ENCODE measurements at regions not wholly inside any gene's neighbourhood (a gene's known extent, or its start where the extent isn't known, plus 50 kb on each side); places are given as distances from the start of the nearest gene placed in this dataset.
A peak's percentile ranks its signal among the peaks of the same experiment; 100 is the strongest.

DNA sequence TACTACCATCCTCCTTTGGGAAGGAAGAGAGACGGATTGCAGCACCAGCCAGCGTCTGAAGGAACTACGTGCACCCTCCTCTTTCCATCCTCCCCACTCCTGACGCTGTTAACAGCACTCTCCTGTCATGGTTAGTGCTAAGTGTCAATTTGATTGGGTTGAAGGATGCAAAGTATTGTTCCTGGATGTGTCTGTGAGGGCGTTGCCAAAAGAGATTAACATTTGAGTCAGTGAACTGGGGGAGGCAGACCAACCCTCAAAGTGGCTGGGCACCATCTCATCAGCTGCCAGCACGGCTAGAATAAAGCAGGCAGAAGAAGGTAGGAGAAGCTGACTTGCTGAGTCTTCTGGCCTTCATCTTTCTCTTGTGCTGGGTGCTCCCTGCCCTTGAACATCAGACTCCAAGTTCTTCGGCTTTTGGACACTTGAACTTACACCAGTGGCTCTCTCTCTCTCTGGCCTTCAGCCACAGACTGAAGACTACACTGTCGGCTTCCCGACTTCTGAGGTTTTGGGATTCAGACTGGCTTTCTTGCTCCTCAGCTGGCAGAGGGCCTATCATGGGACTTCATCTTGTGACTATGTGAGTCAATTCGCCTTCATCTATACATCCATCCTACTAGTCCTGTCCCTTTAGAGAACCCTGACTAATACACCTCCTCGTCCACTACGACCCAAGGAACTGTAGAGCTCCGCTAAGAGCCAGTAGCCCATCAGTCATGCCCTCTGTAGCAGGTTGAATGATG is 128.2 kb upstream of the HES1 start:
- Mint-ChIP-seq H3K27ac (no peak overlapping the region), H3K4me3 (no peak overlapping the region), H3K27me3 (peaks cover 22% of the 10 kb centered on the region), H3K9me3 (no peaks in the 10 kb centered on the region), H3K4me1 (peaks cover 13% of the 10 kb centered on the region), H3K36me3 (ENCODE audit: low read depth) (no peaks in the 10 kb centered on the region)
- DNase-seq (no peak), ATAC-seq (no peak)

DNA sequence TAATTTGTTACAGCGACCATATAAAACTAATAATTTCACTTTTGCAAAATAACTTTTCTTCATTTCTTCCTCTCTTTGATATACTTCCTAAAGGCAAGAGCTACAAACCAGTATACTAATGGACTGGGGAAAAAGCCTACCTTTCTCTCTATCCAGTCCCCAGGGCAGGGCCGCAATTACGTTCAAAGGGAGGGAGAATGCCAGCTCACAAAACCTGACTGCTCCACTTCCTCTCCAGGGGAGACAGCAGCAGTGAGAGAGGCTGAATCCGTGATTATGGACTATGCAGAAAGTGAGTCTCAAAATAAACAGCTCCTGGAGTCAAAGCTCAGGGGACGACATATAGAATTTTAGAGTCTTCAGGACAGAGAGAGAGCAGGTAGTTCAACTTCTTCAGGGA is 126.9 kb upstream of the HES1 start:
- H3K4me1 Mint-ChIP-seq = peaks cover 5% of the 10 kb centered on the region
- DNase-seq = no peak
- ATAC-seq = no peak
- no peaks in the 10 kb centered on the region for H3K36me3 Mint-ChIP-seq (ENCODE audit: low read depth)
- H3K27me3 Mint-ChIP-seq = peaks cover 17% of the 10 kb centered on the region
- no peak overlapping the region for H3K4me3 Mint-ChIP-seq
- H3K9me3 Mint-ChIP-seq = no peaks in the 10 kb centered on the region
- no peak overlapping the region for H3K27ac Mint-ChIP-seq

DNA sequence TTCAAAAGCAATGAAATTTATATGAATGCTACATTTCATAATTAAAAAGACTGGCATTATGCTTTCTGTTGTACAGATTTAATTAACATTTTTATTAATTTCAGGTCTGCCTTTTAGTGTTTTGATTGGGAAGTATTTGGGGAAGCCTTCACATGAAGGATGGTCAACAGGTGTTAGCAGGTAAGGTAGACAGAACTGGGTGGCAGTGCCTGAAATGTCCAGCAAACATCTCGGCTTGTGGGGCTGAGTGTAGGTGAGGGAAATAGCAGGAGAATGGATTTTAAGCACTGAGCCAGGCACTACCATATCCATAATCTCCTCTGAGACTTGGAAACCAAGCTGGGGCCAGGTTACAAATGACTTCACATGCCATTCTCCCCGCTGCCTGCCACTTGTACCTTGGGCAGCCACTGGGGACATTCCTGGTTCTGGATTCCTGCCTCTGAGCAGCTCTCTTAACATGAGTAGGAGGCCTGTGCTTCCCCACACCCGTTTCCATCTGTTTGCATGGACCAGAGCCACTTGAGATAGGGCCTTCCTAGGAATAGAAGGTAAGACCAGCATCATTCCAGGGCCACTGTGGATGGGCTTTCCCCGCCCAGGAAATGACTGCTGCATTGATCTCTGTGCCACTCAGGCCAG is 125.9 kb upstream of the HES1 start:
- no peak overlapping the region for H3K4me3 Mint-ChIP-seq
- no peak for ATAC-seq
- H3K36me3 Mint-ChIP-seq (ENCODE audit: low read depth) = no peaks in the 10 kb centered on the region
- no peaks in the 10 kb centered on the region for H3K9me3 Mint-ChIP-seq
- no peak for DNase-seq
- H3K27ac Mint-ChIP-seq = no peak overlapping the region
- peaks cover 11% of the 10 kb centered on the region for H3K27me3 Mint-ChIP-seq
- peaks cover 4% of the 10 kb centered on the region for H3K4me1 Mint-ChIP-seq

DNA sequence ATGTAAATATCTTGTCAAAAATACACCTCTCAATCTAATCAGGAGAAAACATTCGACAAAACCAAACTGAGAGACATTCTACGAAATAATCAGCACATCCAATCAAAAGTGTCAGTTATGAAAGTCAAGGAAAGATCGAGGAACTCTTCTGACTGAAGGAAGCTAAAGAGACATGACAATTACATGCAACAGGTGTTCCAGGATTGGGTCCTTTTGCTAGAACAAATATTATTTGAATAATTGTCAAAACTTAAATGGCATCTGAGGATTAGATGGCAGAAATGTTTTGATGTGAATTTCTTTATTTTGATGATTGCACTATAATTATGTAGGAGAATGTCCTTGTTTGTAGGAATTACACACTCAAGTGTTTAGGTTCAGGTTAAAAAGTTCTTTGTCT is 124.1 kb upstream of the HES1 start:
- Mint-ChIP-seq H3K27me3 (peaks cover 9% of the 10 kb centered on the region), H3K36me3 (ENCODE audit: low read depth) (no peaks in the 10 kb centered on the region), H3K27ac (no peak overlapping the region), H3K4me1 (no peaks in the 10 kb centered on the region), H3K9me3 (no peaks in the 10 kb centered on the region), H3K4me3 (no peak overlapping the region)
- ATAC-seq (no peak), DNase-seq (no peak)

DNA sequence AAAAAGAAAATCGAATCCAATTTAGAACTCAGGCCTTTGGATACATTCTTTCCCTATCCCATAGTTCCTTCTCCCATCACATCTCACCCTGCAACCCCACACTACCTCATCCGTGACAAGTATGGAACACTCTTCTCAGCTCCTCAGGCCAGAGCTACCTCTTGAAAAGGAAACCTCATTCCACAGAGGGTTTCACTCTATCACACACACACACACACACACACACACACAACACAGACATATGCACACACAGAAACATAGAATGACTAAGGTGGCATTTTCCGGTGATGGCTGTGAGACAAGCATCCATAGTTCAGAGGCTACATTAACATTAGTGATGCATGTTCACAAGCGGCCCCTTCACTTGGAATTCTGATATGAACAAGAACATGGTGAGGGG is 122.0 kb upstream of the HES1 start:
- Mint-ChIP-seq H3K4me3 (no peak overlapping the region), H3K9me3 (no peaks in the 10 kb centered on the region), H3K36me3 (ENCODE audit: low read depth) (no peaks in the 10 kb centered on the region), H3K27ac (no peak overlapping the region), H3K27me3 (peaks cover 6% of the 10 kb centered on the region), H3K4me1 (no peaks in the 10 kb centered on the region)
- no peak for DNase-seq
- ATAC-seq = no peak

DNA sequence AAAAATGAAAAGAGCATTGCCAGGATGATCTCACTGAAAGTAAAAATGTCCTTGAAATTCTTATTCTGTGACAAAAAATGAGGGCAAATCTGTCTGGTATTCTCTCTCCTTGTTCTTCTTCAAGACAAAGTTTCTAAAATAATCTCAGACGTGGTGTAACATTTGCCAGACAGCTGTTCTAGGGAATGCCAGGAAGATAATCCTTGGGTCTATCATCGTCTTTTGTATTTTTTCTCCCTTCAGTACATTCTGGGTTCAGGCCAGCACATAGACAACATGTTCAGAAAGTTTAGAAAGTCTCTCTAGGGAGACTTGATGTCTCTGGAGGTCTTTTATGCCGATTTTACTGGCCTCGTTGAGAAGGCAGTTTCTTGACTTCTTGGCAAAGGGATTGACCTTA is 121.2 kb upstream of the HES1 start:
- H3K27me3 Mint-ChIP-seq = peaks cover 2% of the 10 kb centered on the region
- DNase-seq = no peak
- H3K27ac Mint-ChIP-seq = no peak overlapping the region
- no peak overlapping the region for H3K4me3 Mint-ChIP-seq
- H3K9me3 Mint-ChIP-seq = no peaks in the 10 kb centered on the region
- ATAC-seq = no peak
- H3K36me3 Mint-ChIP-seq (ENCODE audit: low read depth) = no peaks in the 10 kb centered on the region
- H3K4me1 Mint-ChIP-seq = no peaks in the 10 kb centered on the region

DNA sequence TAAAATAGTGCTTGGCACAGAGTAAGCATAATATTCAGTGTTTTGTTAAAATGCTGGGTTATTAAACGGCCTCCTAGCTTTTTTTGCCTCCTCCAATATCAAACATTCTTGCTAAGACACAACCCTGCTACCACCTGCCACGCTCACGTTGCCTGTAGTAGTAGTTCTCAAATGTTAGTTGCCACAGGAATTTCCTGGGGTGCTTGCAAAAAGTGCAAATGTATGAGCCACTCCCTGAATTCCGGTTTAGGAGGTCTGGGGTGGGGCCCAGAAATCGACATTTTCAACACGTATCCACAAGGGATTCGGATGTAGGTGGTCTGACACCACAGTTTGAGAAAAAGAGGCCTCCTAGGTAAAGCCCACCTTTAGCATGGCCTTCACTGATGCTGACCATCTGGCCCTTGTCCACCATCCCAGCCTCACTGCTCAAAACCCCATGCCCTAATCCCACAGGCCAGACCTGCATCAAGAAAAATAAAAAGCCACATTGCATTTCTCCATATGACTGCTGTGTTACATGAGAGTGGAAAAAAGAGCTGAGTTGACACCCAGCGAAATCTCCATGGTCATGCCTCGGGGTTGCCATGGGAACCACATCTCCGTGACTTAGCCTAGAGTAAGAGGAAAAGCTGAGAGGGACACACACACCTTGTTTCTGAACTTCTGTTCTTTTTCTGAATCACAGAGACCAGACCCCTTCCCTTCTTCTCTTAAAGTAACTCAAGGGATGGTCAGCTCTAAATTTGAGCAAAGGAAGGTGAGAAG is 116.4 kb upstream of the HES1 start:
- H3K9me3 Mint-ChIP-seq = no peaks in the 10 kb centered on the region
- peaks cover 4% of the 10 kb centered on the region for H3K27me3 Mint-ChIP-seq
- ATAC-seq = no peak
- H3K27ac Mint-ChIP-seq = no peak overlapping the region
- H3K4me3 Mint-ChIP-seq = no peak overlapping the region
- no peaks in the 10 kb centered on the region for H3K36me3 Mint-ChIP-seq (ENCODE audit: low read depth)
- peaks cover 5% of the 10 kb centered on the region for H3K4me1 Mint-ChIP-seq
- DNase-seq = no peak

DNA sequence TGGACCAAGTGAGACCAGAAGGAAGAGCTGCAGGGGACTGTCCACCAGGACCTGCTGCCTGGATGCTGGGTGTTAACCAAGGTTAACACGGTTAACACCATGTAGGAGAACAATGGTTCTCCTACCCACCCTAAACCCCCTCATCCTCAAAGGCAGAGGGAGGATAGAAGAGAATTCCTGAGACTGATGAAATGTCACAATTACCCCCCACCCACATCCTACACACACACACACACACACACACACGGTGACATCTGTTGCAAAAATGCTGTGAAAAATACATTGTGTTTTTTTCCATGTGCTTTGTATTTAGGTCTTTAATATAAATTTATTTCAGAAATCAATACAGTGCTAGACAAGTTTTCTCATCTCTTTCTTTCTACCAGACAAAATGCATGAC is 113.9 kb upstream of the HES1 start:
- no peak overlapping the region for H3K27ac Mint-ChIP-seq
- H3K27me3 Mint-ChIP-seq = peaks cover 4% of the 10 kb centered on the region
- no peaks in the 10 kb centered on the region for H3K36me3 Mint-ChIP-seq (ENCODE audit: low read depth)
- peaks cover 8% of the 10 kb centered on the region for H3K4me1 Mint-ChIP-seq
- DNase-seq = no peak
- no peaks in the 10 kb centered on the region for H3K9me3 Mint-ChIP-seq
- no peak for ATAC-seq
- no peak overlapping the region for H3K4me3 Mint-ChIP-seq

DNA sequence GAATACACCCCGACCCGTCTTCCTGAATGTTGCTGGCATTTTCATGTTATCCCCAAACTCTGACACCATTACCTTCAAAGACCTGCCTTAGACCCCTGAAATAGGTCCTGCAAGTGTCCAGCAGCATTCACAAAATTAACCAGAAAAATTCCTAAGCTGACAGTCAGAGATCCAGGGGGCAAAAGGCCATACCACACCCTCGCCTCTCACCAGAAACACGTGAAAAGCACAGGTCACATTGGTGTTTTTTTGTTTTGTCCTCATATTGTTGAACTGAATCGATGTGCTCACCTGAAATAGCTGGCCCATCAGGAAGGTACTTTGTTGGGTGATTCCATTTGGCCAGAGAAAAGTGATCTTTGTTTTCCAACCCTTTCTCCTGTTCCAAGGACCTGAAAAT is 113.1 kb upstream of the HES1 start:
- peaks cover 4% of the 10 kb centered on the region for H3K27me3 Mint-ChIP-seq
- no peaks in the 10 kb centered on the region for H3K9me3 Mint-ChIP-seq
- H3K27ac Mint-ChIP-seq = no peak overlapping the region
- H3K4me3 Mint-ChIP-seq = no peak overlapping the region
- no peaks in the 10 kb centered on the region for H3K36me3 Mint-ChIP-seq (ENCODE audit: low read depth)
- peaks cover 8% of the 10 kb centered on the region for H3K4me1 Mint-ChIP-seq
- DNase-seq = no peak
- no peak for ATAC-seq

DNA sequence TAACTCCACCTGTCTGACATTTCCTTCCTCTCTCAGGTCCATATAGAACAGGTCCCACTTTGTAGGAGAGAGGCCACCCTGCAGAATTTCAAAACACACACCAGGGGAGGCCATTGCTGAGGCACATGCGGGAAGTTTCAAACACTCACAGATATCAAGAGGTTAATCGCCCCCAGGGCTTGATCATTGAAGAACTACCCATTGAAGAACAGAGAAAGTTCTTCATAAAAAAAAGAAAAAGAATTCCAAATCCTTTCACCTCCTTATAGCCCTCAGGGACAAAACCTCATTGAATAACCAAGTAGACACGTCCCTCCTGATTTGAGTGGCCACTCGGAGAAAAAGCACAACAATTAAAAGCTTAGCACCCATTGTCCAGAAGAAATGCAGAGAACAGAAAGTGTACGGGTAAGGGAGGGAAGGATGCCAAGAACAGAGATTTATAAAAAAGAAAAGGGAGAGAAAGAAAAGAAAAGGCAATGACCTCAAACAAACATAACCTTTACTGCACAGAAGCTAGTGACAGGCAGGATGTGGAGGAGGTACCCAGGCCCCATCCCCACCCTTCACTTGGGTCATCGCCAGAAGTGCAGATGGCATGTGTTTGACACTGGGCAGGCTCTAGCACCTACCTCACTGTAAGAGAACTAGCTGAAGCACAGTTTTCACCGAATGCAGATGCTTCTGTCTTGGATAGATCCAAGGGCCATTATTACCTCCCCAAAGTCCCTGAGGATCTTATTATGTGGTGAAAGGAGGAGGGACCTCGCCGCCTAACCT is 112.3 kb upstream of the HES1 start:
- Mint-ChIP-seq H3K27me3 (peaks cover 4% of the 10 kb centered on the region), H3K4me1 (peaks cover 8% of the 10 kb centered on the region), H3K36me3 (ENCODE audit: low read depth) (no peaks in the 10 kb centered on the region), H3K4me3 (no peak overlapping the region), H3K27ac (peak overlapping the region; percentile 43), H3K9me3 (no peaks in the 10 kb centered on the region)
- ATAC-seq = no peak
- no peak for DNase-seq

DNA sequence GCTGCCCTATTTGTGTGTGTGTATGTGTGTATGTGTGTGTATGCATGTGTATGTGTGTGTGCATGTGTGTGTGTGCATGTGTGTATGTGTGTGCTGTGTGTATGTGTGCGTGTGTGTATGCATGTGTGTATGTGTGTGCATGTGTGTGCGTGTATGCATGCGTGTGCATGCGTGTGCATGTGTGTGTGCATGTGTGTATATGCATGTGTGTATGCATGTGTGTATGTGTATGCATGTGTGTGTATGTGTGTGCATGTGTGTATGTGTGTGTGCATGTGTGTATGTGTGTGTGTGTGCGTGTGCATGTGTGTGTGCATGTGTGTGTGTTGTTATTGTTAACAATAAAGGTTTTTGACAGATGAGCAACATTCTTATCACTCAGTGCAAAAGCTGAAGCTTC is 110.8 kb upstream of the HES1 start:
- Mint-ChIP-seq H3K27ac (no peak overlapping the region), H3K27me3 (peaks cover 4% of the 10 kb centered on the region), H3K4me3 (no peak overlapping the region), H3K4me1 (peaks cover 8% of the 10 kb centered on the region), H3K9me3 (no peaks in the 10 kb centered on the region), H3K36me3 (ENCODE audit: low read depth) (no peaks in the 10 kb centered on the region)
- ATAC-seq (no peak), DNase-seq (no peak)

DNA sequence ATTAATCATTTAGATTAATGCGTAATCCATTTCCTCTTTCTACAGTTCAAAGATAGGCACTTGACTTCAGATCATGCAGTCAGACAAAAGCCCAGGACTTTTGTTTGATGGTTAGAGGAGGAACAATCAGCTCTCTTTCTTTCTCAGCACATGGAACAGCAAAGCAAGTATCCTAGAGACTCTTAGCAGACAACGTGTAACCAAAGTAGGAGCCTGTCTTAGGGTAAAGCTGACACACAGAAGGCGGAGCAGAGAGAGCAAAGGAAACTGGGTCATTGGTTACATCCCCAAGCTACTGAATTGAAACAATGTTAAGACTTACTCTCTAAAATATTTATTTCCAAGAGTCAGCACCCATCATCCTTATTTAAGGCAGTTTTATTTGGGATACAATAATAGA is 110.0 kb upstream of the HES1 start:
- H3K27me3 Mint-ChIP-seq = peaks cover 2% of the 10 kb centered on the region
- ATAC-seq (no peak), DNase-seq (no peak)
- H3K9me3 Mint-ChIP-seq = no peaks in the 10 kb centered on the region
- peaks cover 8% of the 10 kb centered on the region for H3K4me1 Mint-ChIP-seq
- no peak overlapping the region for H3K4me3 Mint-ChIP-seq
- H3K27ac Mint-ChIP-seq = no peak overlapping the region
- H3K36me3 Mint-ChIP-seq (ENCODE audit: low read depth) = no peaks in the 10 kb centered on the region

DNA sequence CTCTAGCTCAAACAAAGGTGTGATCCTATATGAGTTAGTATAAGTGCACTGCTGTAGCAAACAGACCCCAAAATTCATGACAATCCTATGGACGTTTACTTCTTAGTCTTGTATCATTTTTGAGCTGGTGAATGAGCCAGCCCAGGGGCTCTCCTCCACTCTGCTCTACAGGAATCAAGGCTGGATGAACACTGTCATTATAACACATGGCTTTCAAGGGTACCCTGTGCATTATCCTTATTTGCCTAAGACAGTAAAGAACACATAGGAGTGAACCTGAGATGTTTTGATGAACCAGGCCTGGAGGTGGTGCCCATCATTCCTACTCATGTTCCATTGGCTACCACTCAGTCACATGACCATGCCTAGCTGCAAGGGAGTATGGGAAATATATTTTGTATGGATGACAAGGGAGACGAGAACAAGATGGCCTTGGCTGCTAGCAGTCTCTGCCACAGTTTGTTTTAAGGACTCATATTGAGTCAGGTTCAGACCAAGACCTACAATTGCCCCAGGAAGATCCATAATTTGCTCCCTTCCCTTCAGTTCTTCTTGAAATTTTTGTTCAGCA is 107.4 kb upstream of the HES1 start:
- Mint-ChIP-seq H3K9me3 (no peaks in the 10 kb centered on the region), H3K36me3 (ENCODE audit: low read depth) (no peaks in the 10 kb centered on the region), H3K27me3 (no peaks in the 10 kb centered on the region), H3K27ac (no peak overlapping the region), H3K4me1 (peaks cover 6% of the 10 kb centered on the region), H3K4me3 (no peak overlapping the region)
- ATAC-seq = no peak
- DNase-seq = no peak

DNA sequence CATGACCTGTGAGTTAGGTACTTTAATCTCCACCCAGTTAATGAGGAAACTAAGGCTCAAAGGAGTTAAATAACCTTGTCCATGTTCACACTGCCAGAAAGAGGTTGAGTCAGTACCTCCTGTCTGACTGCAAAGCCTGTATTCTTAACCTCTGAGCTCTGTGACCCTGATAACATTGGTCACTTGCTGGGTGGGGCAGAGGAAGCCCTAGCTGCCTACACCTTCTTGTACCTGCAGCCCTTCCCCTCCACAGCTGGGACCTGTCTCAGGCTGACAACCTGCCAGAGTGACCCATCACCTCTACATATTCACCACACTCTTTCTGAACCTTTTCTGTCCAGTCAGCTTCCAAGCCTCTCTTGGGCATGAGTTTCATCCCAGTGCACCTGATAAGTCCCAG is 106.1 kb upstream of the HES1 start:
- no peaks in the 10 kb centered on the region for H3K36me3 Mint-ChIP-seq (ENCODE audit: low read depth)
- ATAC-seq = no peak
- H3K9me3 Mint-ChIP-seq = no peaks in the 10 kb centered on the region
- peaks cover 3% of the 10 kb centered on the region for H3K4me1 Mint-ChIP-seq
- no peak overlapping the region for H3K27ac Mint-ChIP-seq
- no peak overlapping the region for H3K4me3 Mint-ChIP-seq
- no peak for DNase-seq
- peaks cover 2% of the 10 kb centered on the region for H3K27me3 Mint-ChIP-seq
